A673 (cell line): ENCODE measurements at regions not wholly inside any gene's neighbourhood (a gene's known extent, or its start where the extent isn't known, plus 50 kb on each side); places are given as distances from the start of the nearest gene placed in this dataset.

Experiments
- BruUV-seq: library from RNA; stranded (reverse); fragments of 400-500 nt; replicated peaks from 2 replicates; lab custom pipeline; 2021; lab: Mats Ljungman, UMichigan
- CTCF ChIA-PET: fragments of 300-600 bp; sonication (Branson Sonifier 250); formaldehyde crosslinking; loops from one replicate; lab custom pipeline; 2022; ENCODE audit warnings: antibody characterized with exemption; lab: Charles Lee
- POLR2A ChIA-PET: fragments of 300-600 bp; sonication (Branson Sonifier 250); formaldehyde crosslinking; loops from one replicate; lab custom pipeline; 2022; ENCODE audit warnings: antibody characterized with exemption; ENCODE audit not compliant: low non-redundant PET; lab: Charles Lee
- DNase-seq: peaks from one replicate; pipeline ENCODE4 v3.0.0-alpha.2; 2015; ENCODE audit warnings: low spot score
- H3K27ac ChIP-seq: fragments of 200-600 bp; sonication (generic); 2 replicates; pipeline ENCODE4 v1.5.1; 2016; ENCODE audit warnings: mixed run types, low read depth, mild to moderate bottlenecking, mixed read lengths, antibody characterized with exemption, low read length; ENCODE audit not compliant: poor library complexity, severe bottlenecking
- H3K27me3 ChIP-seq: fragments of 200-600 bp; sonication (generic); replicated peaks from 2 replicates; pipeline ENCODE4 v1.6.1; 2017; ENCODE audit warnings: mixed run types, low read depth, mild to moderate bottlenecking, mixed read lengths, antibody characterized with exemption, low read length; ENCODE audit not compliant: insufficient read depth, poor library complexity
- H3K36me3 ChIP-seq: fragments of 200-600 bp; sonication (generic); 2 replicates; pipeline ENCODE4 v1.6.1; 2016; ENCODE audit warnings: mixed run types, mild to moderate bottlenecking, mixed read lengths, antibody characterized with exemption, low read length; ENCODE audit not compliant: insufficient read depth, poor library complexity, severe bottlenecking
- H3K4me1 ChIP-seq: fragments of 200-600 bp; sonication (generic); 2 replicates; pipeline ENCODE4 v1.6.1; 2017; ENCODE audit warnings: mixed run types, mild to moderate bottlenecking, mixed read lengths, antibody characterized with exemption, low read length; ENCODE audit not compliant: insufficient read depth, poor library complexity, severe bottlenecking
- H3K4me3 ChIP-seq: fragments of 200-600 bp; sonication (generic); 2 replicates; pipeline ENCODE4 v1.5.1; 2016; ENCODE audit warnings: low read depth, mixed run types, mild to moderate bottlenecking, mixed read lengths, low read length; ENCODE audit not compliant: poor library complexity, severe bottlenecking
- H3K9me3 ChIP-seq: fragments of 200-600 bp; sonication (generic); 2 replicates; pipeline ENCODE4 v1.6.1; 2016; ENCODE audit warnings: mixed run types, low read depth, mild to moderate bottlenecking, mixed read lengths, antibody characterized with exemption, low read length; ENCODE audit not compliant: poor library complexity, severe bottlenecking
- EZH2 ChIP-seq: fragments of 200-600 bp; sonication (generic); IDR thresholded peaks from 2 replicates; pipeline ENCODE4 v1.6.1; 2017; ENCODE audit warnings: borderline replicate concordance, low read depth, mild to moderate bottlenecking, mixed read lengths, antibody characterized with exemption, low read length; ENCODE audit not compliant: poor library complexity, severe bottlenecking
- intact Hi-C: fragments of 100-400 bp; cut with micrococcal nuclease; formaldehyde crosslinking; loops from one replicate; pipeline ENCODE4 v1.10.0; 2022; ENCODE audit not compliant: unreplicated experiment
- TF ChIP-seq, protein P1 (sequence below): fragments of 300-800, 200-600 bp; sonication (generic); conservative IDR thresholded peaks from 2 replicates; pipeline ENCODE4 v1.5.1; 2017; ENCODE audit warnings: low read depth, mild to moderate bottlenecking, antibody characterized with exemption, low read length, moderate library complexity, mixed read lengths

DNA sequence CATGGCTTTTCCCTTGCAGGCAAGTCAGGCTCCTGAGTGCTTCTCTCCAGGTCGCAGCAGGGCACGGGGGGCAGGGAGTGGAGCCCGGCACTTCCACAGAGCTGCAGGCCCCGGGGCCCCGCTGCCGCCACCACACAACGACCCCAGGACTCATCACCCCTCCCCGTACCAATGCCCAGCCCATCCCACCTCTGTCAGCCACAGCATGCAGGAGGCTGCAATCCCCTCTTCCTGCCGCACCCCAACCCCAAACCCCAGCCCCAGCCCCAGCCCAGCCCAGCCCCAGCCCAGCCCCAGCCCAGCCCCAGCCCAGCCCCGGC lies 288.0 kb downstream of the NDUFA10 start:
- Histone ChIP-seq H3K9me3 (no peaks in the 10 kb centered on the region), H3K4me3 (no peak overlapping the region), H3K27ac (no peak overlapping the region), H3K36me3 (no peaks in the 10 kb centered on the region), H3K4me1 (no peaks in the 10 kb centered on the region), H3K27me3 (peaks cover 9% of the 10 kb centered on the region)
- no peak for DNase-seq
- ChIA-PET CTCF (no interaction called here), POLR2A (no interaction called here)
- no peak for TF ChIP-seq EZH2
- TF ChIP-seq, protein P1, sequence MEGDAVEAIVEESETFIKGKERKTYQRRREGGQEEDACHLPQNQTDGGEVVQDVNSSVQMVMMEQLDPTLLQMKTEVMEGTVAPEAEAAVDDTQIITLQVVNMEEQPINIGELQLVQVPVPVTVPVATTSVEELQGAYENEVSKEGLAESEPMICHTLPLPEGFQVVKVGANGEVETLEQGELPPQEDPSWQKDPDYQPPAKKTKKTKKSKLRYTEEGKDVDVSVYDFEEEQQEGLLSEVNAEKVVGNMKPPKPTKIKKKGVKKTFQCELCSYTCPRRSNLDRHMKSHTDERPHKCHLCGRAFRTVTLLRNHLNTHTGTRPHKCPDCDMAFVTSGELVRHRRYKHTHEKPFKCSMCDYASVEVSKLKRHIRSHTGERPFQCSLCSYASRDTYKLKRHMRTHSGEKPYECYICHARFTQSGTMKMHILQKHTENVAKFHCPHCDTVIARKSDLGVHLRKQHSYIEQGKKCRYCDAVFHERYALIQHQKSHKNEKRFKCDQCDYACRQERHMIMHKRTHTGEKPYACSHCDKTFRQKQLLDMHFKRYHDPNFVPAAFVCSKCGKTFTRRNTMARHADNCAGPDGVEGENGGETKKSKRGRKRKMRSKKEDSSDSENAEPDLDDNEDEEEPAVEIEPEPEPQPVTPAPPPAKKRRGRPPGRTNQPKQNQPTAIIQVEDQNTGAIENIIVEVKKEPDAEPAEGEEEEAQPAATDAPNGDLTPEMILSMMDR, result no peak
- BruUV-seq, result no TSS peak
- intact Hi-C loops, result no loop called here

DNA sequence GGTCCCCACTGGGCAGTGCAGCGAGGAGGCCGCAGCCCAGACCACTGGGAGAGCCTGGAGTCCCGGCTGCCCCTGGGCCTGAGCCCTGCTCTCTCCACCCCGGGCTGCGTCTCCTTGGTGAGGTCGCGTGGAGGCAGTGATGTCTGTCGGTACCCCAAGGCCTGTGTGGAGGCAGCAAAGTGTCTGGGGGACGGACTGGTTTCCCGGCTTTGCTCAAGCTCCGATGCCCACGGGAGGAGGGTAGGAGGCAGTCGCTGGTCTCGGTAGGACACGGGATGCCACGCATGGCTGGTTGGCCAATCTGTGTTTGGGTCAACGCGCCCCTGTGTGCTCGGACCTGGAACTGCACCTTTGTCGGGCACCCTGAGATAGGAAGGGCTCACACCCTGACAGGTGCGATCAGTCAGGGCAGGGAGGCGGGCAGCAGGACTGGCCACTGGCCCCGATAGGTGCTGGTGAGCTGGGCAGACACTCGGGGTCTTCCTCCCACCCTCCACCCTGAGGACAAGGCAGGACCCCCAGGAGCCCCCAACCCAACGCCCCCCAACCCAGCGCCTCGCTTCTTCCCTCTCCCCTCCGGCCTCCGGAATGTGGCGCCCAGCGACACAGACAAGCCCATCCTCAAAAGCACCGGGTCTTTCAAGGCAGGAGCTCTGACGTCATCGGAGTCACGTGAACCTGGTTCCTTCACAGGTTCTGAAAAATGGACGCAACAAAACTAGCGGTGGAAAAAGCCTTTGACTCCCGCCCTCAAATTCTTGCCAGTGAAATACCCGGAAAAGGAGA lies 288.6 kb downstream of the NDUFA10 start:
- BruUV-seq, result no TSS peak
- POLR2A ChIA-PET, result no interaction called here
- DNase-seq, result no peak

DNA sequence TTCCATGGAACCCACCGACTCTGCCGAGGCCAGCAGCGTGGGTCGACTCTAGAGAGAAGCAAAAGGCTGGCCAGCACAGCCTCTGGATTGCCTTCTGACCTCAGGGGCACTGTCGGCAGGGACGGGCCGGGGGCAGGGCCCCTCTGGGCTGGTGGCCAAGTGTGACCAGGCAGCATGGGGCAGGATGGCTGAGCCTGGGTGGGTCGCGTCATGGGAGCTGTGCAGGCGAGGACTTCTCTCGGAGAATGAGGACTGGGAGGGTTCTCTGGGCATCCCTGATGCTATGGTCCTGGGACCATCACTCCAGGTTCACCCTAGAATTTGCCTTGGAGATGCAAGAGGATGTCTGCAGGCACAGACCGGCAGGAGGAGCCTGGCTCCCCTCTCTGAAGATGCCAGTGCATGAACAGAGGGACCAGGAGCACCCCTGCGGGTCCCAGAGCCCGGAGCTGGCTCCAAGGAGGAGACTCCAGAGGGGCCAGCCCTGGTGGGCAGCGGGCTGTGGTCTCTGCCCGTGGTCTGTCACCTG lies 289.2 kb downstream of the NDUFA10 start:
- CTCF ChIA-PET, result no interaction called here
- no peak for DNase-seq
- no TSS peak for BruUV-seq

More for the DNA sequence above, 288.6 kb downstream of the NDUFA10 start:
- intact Hi-C loops, result no loop called here
- Histone ChIP-seq H3K4me3 (no peak overlapping the region), H3K36me3 (no peaks in the 10 kb centered on the region), H3K9me3 (no peaks in the 10 kb centered on the region), H3K27me3 (peaks cover 5% of the 10 kb centered on the region), H3K27ac (no peak overlapping the region), H3K4me1 (no peaks in the 10 kb centered on the region)
- CTCF ChIA-PET, result no interaction called here
- TF ChIP-seq, protein P1, result no peak
- no peak for TF ChIP-seq EZH2

More for the DNA sequence above, 289.2 kb downstream of the NDUFA10 start:
- peaks cover 9% of the 10 kb centered on the region for H3K27me3 ChIP-seq
- no peaks in the 10 kb centered on the region for H3K4me1 ChIP-seq
- TF ChIP-seq EZH2, result no peak
- no peaks in the 10 kb centered on the region for H3K9me3 ChIP-seq
- POLR2A ChIA-PET, result no interaction called here
- H3K36me3 ChIP-seq, result no peaks in the 10 kb centered on the region
- intact Hi-C loops, result no loop called here
- no peak overlapping the region for H3K27ac ChIP-seq
- H3K4me3 ChIP-seq, result no peak overlapping the region
